ENCODE measurements at regions not wholly inside any gene's neighbourhood (a gene's known extent, or its start where the extent isn't known, plus 50 kb on each side); places are given as distances from the start of the nearest gene placed in this dataset.

- TF ChIP-seq CTCF (IDR thresholded peaks at IDR 0.05; ENCODE audit: insufficient read depth, low read depth, low read length, missing control alignments): no peak
- H3K4me3 ChIP-seq (ENCODE audit: low read length): no peak overlapping the region
- DNase-seq (ENCODE audit: low read depth): no peak
Observed at GRCh38 chr2:12270876-12271588, 445.7 kb upstream of the TRIB2 start.

GRCh38 chr2:12271589-12271984 lies 445.1 kb upstream of the TRIB2 start:
- DNase-seq (ENCODE audit: low read depth): no peak
- no peak overlapping the region for H3K4me3 ChIP-seq (ENCODE audit: low read length)
- no peak for TF ChIP-seq CTCF (IDR thresholded peaks at IDR 0.05; ENCODE audit: insufficient read depth, low read depth, low read length, missing control alignments)

- no peak for DNase-seq (ENCODE audit: low read depth)
- H3K4me3 ChIP-seq (ENCODE audit: low read length): no peak overlapping the region
- no peak for TF ChIP-seq CTCF (IDR thresholded peaks at IDR 0.05; ENCODE audit: insufficient read depth, low read depth, low read length, missing control alignments)
Observed at GRCh38 chr2:12273111-12273510, 443.6 kb upstream of the TRIB2 start.

GRCh38 chr2:12274591-12274990 lies 442.1 kb upstream of the TRIB2 start:
- TF ChIP-seq CTCF (IDR thresholded peaks at IDR 0.05; ENCODE audit: insufficient read depth, low read depth, low read length, missing control alignments): no peak
- H3K4me3 ChIP-seq (ENCODE audit: low read length): no peak overlapping the region
- DNase-seq (ENCODE audit: low read depth): no peak

GRCh38 chr2:12277241-12278034 lies 439.3 kb upstream of the TRIB2 start:
- DNase-seq (ENCODE audit: low read depth): no peak
- TF ChIP-seq CTCF (IDR thresholded peaks at IDR 0.05; ENCODE audit: insufficient read depth, low read depth, low read length, missing control alignments): no peak
- H3K4me3 ChIP-seq (ENCODE audit: low read length): no peak overlapping the region

- no peak for TF ChIP-seq CTCF (IDR thresholded peaks at IDR 0.05; ENCODE audit: insufficient read depth, low read depth, low read length, missing control alignments)
- no peak for DNase-seq (ENCODE audit: low read depth)
- H3K4me3 ChIP-seq (ENCODE audit: low read length): no peak overlapping the region
Observed at GRCh38 chr2:12278217-12278750, 438.5 kb upstream of the TRIB2 start.
